ENCODE measurements at regions not wholly inside any gene's neighbourhood (a gene's known extent, or its start where the extent isn't known, plus 50 kb on each side); places are given as distances from the start of the nearest gene placed in this dataset.

GRCh38 chr3:176933704-176934103, 263.6 kb downstream of the TBL1XR1 start:
- Histone ChIP-seq H3K27ac (no peak overlapping the region), H3K27me3 (replicated peaks) (no peaks in the 10 kb centered on the region), H3K36me3 (replicated peaks) (no peaks in the 10 kb centered on the region), H3K4me3 (ENCODE audit: low read depth, low read length) (no peak overlapping the region)
- no peak for DNase-seq
- TF ChIP-seq CTCF (IDR thresholded peaks at IDR 0.05; ENCODE audit: low read depth, low read length, missing control alignments): no peak
- in situ Hi-C loops (cut with HindIII; ENCODE audit: low pct_ligation_motif_present, low sequenced_read_pairs): no loop called here

GRCh38 chr3:176932433-176932832, 264.8 kb downstream of the TBL1XR1 start:
- in situ Hi-C loops (cut with HindIII; ENCODE audit: low pct_ligation_motif_present, low sequenced_read_pairs): no loop called here
- TF ChIP-seq CTCF (IDR thresholded peaks at IDR 0.05; ENCODE audit: low read depth, low read length, missing control alignments): no peak
- H3K4me3 ChIP-seq (ENCODE audit: low read depth, low read length): no peak overlapping the region
- H3K36me3 ChIP-seq (replicated peaks): no peaks in the 10 kb centered on the region
- H3K27ac ChIP-seq: no peak overlapping the region
- DNase-seq: no peak
- H3K27me3 ChIP-seq (replicated peaks): no peaks in the 10 kb centered on the region

GRCh38 chr3:176931991-176932390, 265.3 kb downstream of the TBL1XR1 start:
- Histone ChIP-seq H3K27me3 (replicated peaks) (no peaks in the 10 kb centered on the region), H3K27ac (no peak overlapping the region), H3K4me3 (ENCODE audit: low read depth, low read length) (no peak overlapping the region), H3K36me3 (replicated peaks) (no peaks in the 10 kb centered on the region)
- no peak for TF ChIP-seq CTCF (IDR thresholded peaks at IDR 0.05; ENCODE audit: low read depth, low read length, missing control alignments)
- in situ Hi-C loops (cut with HindIII; ENCODE audit: low pct_ligation_motif_present, low sequenced_read_pairs): no loop called here
- DNase-seq: no peak

GRCh38 chr3:176930942-176931341, 266.3 kb downstream of the TBL1XR1 start:
- no peak for DNase-seq
- Histone ChIP-seq H3K27me3 (replicated peaks) (no peaks in the 10 kb centered on the region), H3K27ac (no peak overlapping the region), H3K36me3 (replicated peaks) (no peaks in the 10 kb centered on the region), H3K4me3 (ENCODE audit: low read depth, low read length) (no peak overlapping the region)
- TF ChIP-seq CTCF (IDR thresholded peaks at IDR 0.05; ENCODE audit: low read depth, low read length, missing control alignments): no peak
- in situ Hi-C loops (cut with HindIII; ENCODE audit: low pct_ligation_motif_present, low sequenced_read_pairs): no loop called here

GRCh38 chr3:176928582-176928931, 268.7 kb downstream of the TBL1XR1 start:
- no peak for TF ChIP-seq CTCF (IDR thresholded peaks at IDR 0.05; ENCODE audit: low read depth, low read length, missing control alignments)
- H3K27ac ChIP-seq: no peak overlapping the region

GRCh38 chr3:176927706-176928581, 269.3 kb downstream of the TBL1XR1 start:
- Histone ChIP-seq H3K27ac (no peak overlapping the region), H3K4me3 (ENCODE audit: low read depth, low read length) (no peak overlapping the region), H3K27me3 (replicated peaks) (no peaks in the 10 kb centered on the region), H3K36me3 (replicated peaks) (no peaks in the 10 kb centered on the region)
- TF ChIP-seq CTCF (IDR thresholded peaks at IDR 0.05; ENCODE audit: low read depth, low read length, missing control alignments): no peak
- in situ Hi-C loops (cut with HindIII; ENCODE audit: low pct_ligation_motif_present, low sequenced_read_pairs): no loop called here
- no peak for DNase-seq

More at GRCh38 chr3:176928582-176928931, 268.7 kb downstream of the TBL1XR1 start:
- in situ Hi-C loops (cut with HindIII; ENCODE audit: low pct_ligation_motif_present, low sequenced_read_pairs): no loop called here
- Histone ChIP-seq H3K4me3 (ENCODE audit: low read depth, low read length) (no peak overlapping the region), H3K36me3 (replicated peaks) (no peaks in the 10 kb centered on the region), H3K27me3 (replicated peaks) (no peaks in the 10 kb centered on the region)
- DNase-seq: no peak
